DND-41 (cell line): ENCODE measurements at regions not wholly inside any gene's neighbourhood (a gene's known extent, or its start where the extent isn't known, plus 50 kb on each side); places are given as distances from the start of the nearest gene placed in this dataset.

ENCODE experiments used
- CTCF ChIP-seq: IDR thresholded peaks from 2 replicates; pipeline ENCODE4 v1.5.1; 2012; ENCODE audit warnings: borderline replicate concordance, low read length, moderate library complexity, mild to moderate bottlenecking; ENCODE audit not compliant: poor library complexity, severe bottlenecking; ENCODE audit errors: extremely low read depth
- EZH2 ChIP-seq: IDR thresholded peaks from 3 replicates; pipeline ENCODE4 v1.6.1; 2012; ENCODE audit warnings: borderline replicate concordance, low read depth, mild to moderate bottlenecking, moderate library complexity, low read length, inconsistent platforms; ENCODE audit not compliant: severe bottlenecking

GRCh38 chr14:25259470-25259869, 209.5 kb upstream of the STXBP6 start:
- TF ChIP-seq EZH2, result no peak
- TF ChIP-seq CTCF, result no peak
